OCI-LY7 (cell line): ENCODE measurements at regions not wholly inside any gene's neighbourhood (a gene's known extent, or its start where the extent isn't known, plus 50 kb on each side); places are given as distances from the start of the nearest gene placed in this dataset.

Source experiments
- BruUV-seq: library from RNA; stranded (reverse); fragments of 400-500 nt; replicated peaks from 2 replicates; lab custom pipeline; 2021; lab: Mats Ljungman, UMichigan
- CTCF ChIA-PET: fragments of 300-600 bp; sonication (Branson Sonifier 250); formaldehyde crosslinking; loops from one replicate; lab custom pipeline; 2022; ENCODE audit warnings: antibody characterized with exemption; ENCODE audit not compliant: unreplicated experiment; lab: Charles Lee
- POLR2A ChIA-PET: fragments of 300-600 bp; sonication (Branson Sonifier 250); formaldehyde crosslinking; loops from one replicate; lab custom pipeline; 2022; ENCODE audit warnings: antibody characterized with exemption; lab: Charles Lee
- DNase-seq: peaks from one replicate; pipeline ENCODE4 v3.0.0-alpha.2; 2015; ENCODE audit warnings: low spot score
- H2AFZ ChIP-seq: fragments of 200-600 bp; sonication (generic), shearing (Covaris generic); 2 replicates; pipeline ENCODE4 v1.6.1; 2014; ENCODE audit warnings: mild to moderate bottlenecking, antibody characterized with exemption, low read length, moderate library complexity
- H3K27ac ChIP-seq: fragments of 200-600 bp; sonication (generic); 2 replicates; pipeline ENCODE4 v1.5.1; 2014; ENCODE audit warnings: mixed run types, low read depth, mild to moderate bottlenecking, moderate library complexity, low read length, inconsistent platforms; ENCODE audit not compliant: poor library complexity, severe bottlenecking
- H3K36me3 ChIP-seq: fragments of 200-600 bp; sonication (generic); 2 replicates; pipeline ENCODE4 v1.6.1; 2014; ENCODE audit warnings: mild to moderate bottlenecking, antibody characterized with exemption, low read length, moderate library complexity, mixed read lengths; ENCODE audit not compliant: insufficient read depth
- H3K4me1 ChIP-seq: fragments of 200-600 bp; sonication (generic); 2 replicates; pipeline ENCODE4 v1.5.1; 2014; ENCODE audit warnings: mild to moderate bottlenecking, low read length; ENCODE audit not compliant: insufficient read depth, poor library complexity, severe bottlenecking
- H3K4me2 ChIP-seq: fragments of 200-600 bp; sonication (generic); 2 replicates; pipeline ENCODE4 v1.6.1; 2014; ENCODE audit warnings: mild to moderate bottlenecking, low read length
- H3K4me3 ChIP-seq: fragments of 200-600 bp; sonication (generic); 2 replicates; pipeline ENCODE4 v1.5.1; 2014; ENCODE audit warnings: mild to moderate bottlenecking, low read depth, low read length; ENCODE audit not compliant: poor library complexity, severe bottlenecking
- H3K79me2 ChIP-seq: fragments of 200-600 bp; sonication (generic); 2 replicates; pipeline ENCODE4 v1.6.1; 2016; ENCODE audit warnings: low read depth, mild to moderate bottlenecking, low read length, moderate library complexity, mixed read lengths; ENCODE audit not compliant: insufficient read depth
- H3K9me2 ChIP-seq: fragments of 200-600 bp; sonication (generic); 2 replicates; pipeline ENCODE4 v1.6.1; 2016; ENCODE audit warnings: mild to moderate bottlenecking, low read length, mixed read lengths; ENCODE audit not compliant: insufficient read depth
- H3K9me3 ChIP-seq: fragments of 200-600 bp; sonication (generic); 2 replicates; pipeline ENCODE4 v1.6.1; 2014; ENCODE audit warnings: mild to moderate bottlenecking, mixed run types, low read length, mixed read lengths
- H4K20me1 ChIP-seq: fragments of 200-600 bp; sonication (generic); 2 replicates; pipeline ENCODE4 v1.6.1; 2014; ENCODE audit warnings: mild to moderate bottlenecking, antibody characterized with exemption, low read length, moderate library complexity, mixed read lengths; ENCODE audit not compliant: insufficient read depth
- EZH2phosphoT487 ChIP-seq: fragments of 200-600 bp; sonication (generic); IDR thresholded peaks from 2 replicates; pipeline ENCODE4 v1.6.1; 2018; ENCODE audit warnings: low read depth, borderline replicate concordance, mild to moderate bottlenecking, mixed run types, antibody characterized with exemption, low read length, moderate library complexity, mixed read lengths
- intact Hi-C: fragments of 100-400 bp; cut with micrococcal nuclease; formaldehyde crosslinking; loops from one replicate; pipeline ENCODE4 v1.10.0; 2022; ENCODE audit not compliant: unreplicated experiment
- TF ChIP-seq, protein P1 (sequence below): fragments of 200-600 bp; sonication (generic); conservative IDR thresholded peaks from 2 replicates; pipeline ENCODE4 v1.5.1; 2014; ENCODE audit warnings: mild to moderate bottlenecking, antibody characterized with exemption, low read length, moderate library complexity, mixed read lengths

DNA sequence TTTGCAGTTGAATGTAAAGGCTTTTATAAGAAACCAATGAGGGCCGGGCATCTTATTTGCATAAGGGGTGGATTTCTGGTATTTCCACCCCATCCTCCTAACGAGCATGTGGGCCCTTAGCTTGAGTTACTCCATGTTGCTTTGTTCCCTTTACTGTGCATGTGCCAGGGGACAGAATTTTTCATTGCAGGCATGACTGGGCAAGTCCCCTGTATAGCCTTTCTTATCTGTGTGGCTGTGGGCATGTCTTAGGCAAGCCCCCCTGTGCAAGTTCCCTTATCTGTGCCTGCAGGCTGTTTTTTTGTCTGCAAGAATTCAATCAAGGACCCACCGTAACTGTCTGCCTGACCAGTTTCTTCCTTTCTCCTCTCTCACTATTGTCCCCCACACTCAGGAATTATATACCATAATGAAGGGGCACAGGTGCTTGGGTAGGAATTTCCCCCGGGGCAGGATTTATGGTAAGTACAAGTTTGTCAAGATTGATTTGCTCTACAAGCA lies 152.2 kb upstream of the CNOT2 start:
- CTCF ChIA-PET = no interaction called here
- Histone ChIP-seq H2AFZ (no peak overlapping the region), H3K9me2 (no peaks in the 10 kb centered on the region), H3K4me1 (no peaks in the 10 kb centered on the region), H3K9me3 (no peaks in the 10 kb centered on the region), H4K20me1 (no peaks in the 10 kb centered on the region), H3K4me3 (no peak overlapping the region), H3K27ac (no peak overlapping the region), H3K4me2 (no peak overlapping the region), H3K79me2 (no peaks in the 10 kb centered on the region), H3K36me3 (no peaks in the 10 kb centered on the region)
- no TSS peak for BruUV-seq
- intact Hi-C loops = no loop called here
- POLR2A ChIA-PET = no interaction called here
- TF ChIP-seq EZH2phosphoT487 = no peak
- TF ChIP-seq, protein P1, sequence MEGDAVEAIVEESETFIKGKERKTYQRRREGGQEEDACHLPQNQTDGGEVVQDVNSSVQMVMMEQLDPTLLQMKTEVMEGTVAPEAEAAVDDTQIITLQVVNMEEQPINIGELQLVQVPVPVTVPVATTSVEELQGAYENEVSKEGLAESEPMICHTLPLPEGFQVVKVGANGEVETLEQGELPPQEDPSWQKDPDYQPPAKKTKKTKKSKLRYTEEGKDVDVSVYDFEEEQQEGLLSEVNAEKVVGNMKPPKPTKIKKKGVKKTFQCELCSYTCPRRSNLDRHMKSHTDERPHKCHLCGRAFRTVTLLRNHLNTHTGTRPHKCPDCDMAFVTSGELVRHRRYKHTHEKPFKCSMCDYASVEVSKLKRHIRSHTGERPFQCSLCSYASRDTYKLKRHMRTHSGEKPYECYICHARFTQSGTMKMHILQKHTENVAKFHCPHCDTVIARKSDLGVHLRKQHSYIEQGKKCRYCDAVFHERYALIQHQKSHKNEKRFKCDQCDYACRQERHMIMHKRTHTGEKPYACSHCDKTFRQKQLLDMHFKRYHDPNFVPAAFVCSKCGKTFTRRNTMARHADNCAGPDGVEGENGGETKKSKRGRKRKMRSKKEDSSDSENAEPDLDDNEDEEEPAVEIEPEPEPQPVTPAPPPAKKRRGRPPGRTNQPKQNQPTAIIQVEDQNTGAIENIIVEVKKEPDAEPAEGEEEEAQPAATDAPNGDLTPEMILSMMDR = no peak
- DNase-seq = no peak

DNA sequence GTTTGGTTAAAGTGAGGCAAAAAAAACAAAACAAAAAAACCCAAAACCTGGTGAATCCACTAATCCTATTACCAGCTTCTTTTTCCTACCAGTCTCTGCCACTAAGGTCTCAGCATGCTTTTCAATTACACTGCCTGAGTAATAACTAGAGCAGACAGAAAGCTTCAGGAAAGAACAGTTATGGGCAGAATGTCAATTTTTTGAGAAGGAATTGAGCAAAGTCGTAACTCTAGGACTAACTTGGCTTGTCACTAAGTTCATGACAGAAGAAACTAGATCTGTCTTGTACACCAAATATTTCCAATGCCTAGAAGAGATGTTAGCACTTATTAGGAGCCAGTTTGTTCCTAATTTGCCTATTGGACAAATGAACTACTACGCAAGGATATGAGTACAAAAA lies 148.8 kb upstream of the CNOT2 start:
- Histone ChIP-seq H3K36me3 (no peaks in the 10 kb centered on the region), H3K4me3 (no peak overlapping the region), H3K9me3 (no peaks in the 10 kb centered on the region), H3K4me2 (no peak overlapping the region), H4K20me1 (no peaks in the 10 kb centered on the region), H3K4me1 (no peaks in the 10 kb centered on the region), H3K79me2 (no peaks in the 10 kb centered on the region), H2AFZ (no peak overlapping the region), H3K9me2 (no peaks in the 10 kb centered on the region), H3K27ac (no peak overlapping the region)
- no TSS peak for BruUV-seq
- ChIA-PET CTCF (no interaction called here), POLR2A (interaction anchor here (0.9 kb wide), 1 partner anchor 180 kb away, joined by 3 read pairs; no protein-coding TSS in a partner anchor)
- DNase-seq = no peak
- intact Hi-C loops = no loop called here
- TF ChIP-seq, protein P1 = no peak
- TF ChIP-seq EZH2phosphoT487 = no peak

DNA sequence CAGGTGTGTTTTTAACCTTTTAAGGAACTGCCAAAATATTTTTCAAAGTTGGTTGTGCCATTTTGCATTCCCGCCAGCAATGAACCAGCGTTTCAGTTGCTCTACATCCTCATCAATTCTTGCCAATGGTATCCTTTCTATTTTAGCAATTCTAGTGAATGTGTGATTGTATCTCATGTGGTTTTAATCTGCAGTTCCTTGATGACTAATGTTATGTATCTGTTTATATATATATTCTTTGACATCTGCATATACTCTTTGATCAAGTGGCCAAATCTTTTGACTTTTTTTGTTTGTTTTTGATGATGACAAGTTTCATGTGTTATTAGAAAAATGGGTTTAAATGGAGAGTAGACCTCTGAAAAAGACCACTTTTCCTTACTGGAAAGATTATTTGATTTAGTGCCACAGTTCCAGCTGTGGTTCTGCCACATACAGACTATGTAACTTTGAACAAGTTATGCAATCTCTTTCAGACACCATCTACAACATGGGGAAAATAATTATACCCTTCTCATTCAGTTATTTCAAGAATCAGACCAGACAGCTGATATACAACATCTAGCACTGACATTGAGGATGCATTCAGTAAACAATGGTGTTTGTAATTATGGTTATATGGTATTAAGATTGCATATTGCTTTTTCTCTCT lies 146.3 kb upstream of the CNOT2 start:
- Histone ChIP-seq H3K27ac (no peak overlapping the region), H3K4me2 (no peak overlapping the region), H3K4me3 (no peak overlapping the region), H3K9me2 (no peaks in the 10 kb centered on the region), H2AFZ (no peak overlapping the region), H3K36me3 (no peaks in the 10 kb centered on the region), H3K9me3 (no peaks in the 10 kb centered on the region), H3K4me1 (no peaks in the 10 kb centered on the region), H4K20me1 (no peaks in the 10 kb centered on the region), H3K79me2 (no peaks in the 10 kb centered on the region)
- BruUV-seq = no TSS peak
- CTCF ChIA-PET = no interaction called here
- TF ChIP-seq, protein P1 = no peak
- TF ChIP-seq EZH2phosphoT487 = no peak
- POLR2A ChIA-PET = interaction anchor here (1.2 kb wide), 1 partner anchor 15 kb away, joined by 4 read pairs; no protein-coding TSS in a partner anchor
- intact Hi-C loops = no loop called here
- no peak for DNase-seq
